Epithelial cell of esophagus (primary cell): ENCODE measurements at regions not wholly inside any gene's neighbourhood (a gene's known extent, or its start where the extent isn't known, plus 50 kb on each side); places are given as distances from the start of the nearest gene placed in this dataset.

Source experiments
- DNase-seq: peaks from one replicate; pipeline ENCODE4 v3.0.0; 2010; ENCODE audit warnings: low read depth
- H3K4me3 ChIP-seq: 2 replicates; pipeline ENCODE4 v1.5.1; 2011; ENCODE audit warnings: mild to moderate bottlenecking, low read length, control low read depth
- TF ChIP-seq, protein P1 (sequence below): IDR thresholded peaks from 2 replicates; pipeline ENCODE4 v1.5.1; 2011; ENCODE audit warnings: low read depth, mild to moderate bottlenecking, low read length, control low read depth, inconsistent platforms; ENCODE audit not compliant: insufficient read depth; ENCODE audit errors: missing control alignments

DNA sequence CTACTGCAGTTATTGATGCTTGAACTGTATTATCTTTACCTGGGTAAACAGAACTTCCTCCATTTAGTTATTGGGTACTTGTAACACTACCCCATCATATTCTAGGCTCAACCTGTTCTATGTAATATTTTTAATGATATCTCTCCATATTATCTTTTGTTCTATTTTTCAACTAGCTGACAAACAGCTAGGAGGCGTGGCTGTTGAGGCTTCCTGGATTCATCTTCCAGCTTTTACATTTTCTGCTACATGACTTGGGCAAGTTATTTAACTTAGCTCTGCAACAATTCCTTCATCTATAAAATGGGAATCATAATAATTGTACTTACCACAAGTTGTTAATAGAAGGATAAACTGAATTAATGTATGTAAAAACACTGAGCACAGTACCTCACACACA, 349.3 kb downstream of the PTTG2 start:
- DNase-seq: no peak
- TF ChIP-seq, protein P1, sequence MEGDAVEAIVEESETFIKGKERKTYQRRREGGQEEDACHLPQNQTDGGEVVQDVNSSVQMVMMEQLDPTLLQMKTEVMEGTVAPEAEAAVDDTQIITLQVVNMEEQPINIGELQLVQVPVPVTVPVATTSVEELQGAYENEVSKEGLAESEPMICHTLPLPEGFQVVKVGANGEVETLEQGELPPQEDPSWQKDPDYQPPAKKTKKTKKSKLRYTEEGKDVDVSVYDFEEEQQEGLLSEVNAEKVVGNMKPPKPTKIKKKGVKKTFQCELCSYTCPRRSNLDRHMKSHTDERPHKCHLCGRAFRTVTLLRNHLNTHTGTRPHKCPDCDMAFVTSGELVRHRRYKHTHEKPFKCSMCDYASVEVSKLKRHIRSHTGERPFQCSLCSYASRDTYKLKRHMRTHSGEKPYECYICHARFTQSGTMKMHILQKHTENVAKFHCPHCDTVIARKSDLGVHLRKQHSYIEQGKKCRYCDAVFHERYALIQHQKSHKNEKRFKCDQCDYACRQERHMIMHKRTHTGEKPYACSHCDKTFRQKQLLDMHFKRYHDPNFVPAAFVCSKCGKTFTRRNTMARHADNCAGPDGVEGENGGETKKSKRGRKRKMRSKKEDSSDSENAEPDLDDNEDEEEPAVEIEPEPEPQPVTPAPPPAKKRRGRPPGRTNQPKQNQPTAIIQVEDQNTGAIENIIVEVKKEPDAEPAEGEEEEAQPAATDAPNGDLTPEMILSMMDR: no peak
- H3K4me3 ChIP-seq: no peak overlapping the region

DNA sequence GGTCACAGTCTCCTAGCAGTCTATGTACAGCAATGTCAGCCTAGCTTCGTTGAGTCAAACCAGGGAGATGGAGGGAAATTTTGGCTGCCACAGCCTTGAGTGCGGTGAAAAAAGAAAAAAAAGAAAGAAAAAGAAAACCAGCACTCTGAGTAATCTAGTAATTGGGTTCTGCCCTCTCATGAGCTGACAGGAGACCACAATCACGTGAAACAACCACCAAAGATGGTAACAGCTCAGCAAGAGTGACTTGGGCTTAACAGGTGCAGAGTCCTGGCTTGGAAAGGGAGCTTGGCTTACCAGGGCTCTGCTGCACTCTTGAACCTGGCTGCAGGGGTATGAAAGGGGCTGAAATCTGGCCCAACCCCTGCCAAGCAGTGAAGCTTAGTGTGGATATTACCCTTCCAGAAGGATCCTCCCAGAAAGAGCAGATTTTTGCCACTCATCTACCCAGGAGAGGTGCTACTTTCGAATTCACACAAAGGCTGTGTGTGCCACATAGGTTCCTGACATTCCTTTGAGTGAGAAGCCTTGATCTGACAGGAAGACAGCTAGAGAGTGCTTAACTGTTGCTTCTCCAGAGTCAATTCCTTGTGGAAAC, 350.3 kb downstream of the PTTG2 start:
- no peak for DNase-seq
- no peak overlapping the region for H3K4me3 ChIP-seq
- TF ChIP-seq, protein P1: no peak

DNA sequence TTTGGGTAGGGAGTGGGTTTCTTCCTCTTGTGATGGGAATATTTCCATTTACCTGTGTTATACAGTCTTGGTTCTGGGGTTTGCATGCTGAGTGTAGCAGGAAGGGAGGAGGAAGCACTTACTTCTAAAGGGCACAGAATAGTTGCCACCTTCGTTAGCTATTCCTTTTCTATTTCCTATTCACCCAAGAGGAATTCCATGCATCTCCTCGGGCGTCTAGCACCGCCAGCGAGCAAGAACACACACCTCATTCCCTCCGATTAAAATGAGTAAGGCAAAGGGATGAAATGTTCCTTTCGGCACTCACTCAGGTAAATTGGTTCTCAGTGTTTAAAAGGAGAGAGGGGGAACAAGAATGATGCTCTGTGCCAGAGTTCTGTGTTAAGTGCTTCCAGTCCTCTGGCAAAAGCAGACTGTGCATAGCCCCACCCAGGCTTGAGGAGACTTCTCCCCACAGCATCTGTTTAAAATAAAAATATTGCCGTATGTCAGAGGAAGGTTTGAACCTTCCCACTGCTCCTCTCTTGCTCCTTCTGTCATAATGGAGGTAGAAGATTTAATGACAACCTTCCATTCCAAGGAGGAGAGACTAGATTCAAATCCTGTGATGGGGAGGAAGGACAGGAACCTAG, 351.4 kb downstream of the PTTG2 start:
- no peak overlapping the region for H3K4me3 ChIP-seq
- peak; percentile 68 for DNase-seq
- TF ChIP-seq, protein P1: no peak

DNA sequence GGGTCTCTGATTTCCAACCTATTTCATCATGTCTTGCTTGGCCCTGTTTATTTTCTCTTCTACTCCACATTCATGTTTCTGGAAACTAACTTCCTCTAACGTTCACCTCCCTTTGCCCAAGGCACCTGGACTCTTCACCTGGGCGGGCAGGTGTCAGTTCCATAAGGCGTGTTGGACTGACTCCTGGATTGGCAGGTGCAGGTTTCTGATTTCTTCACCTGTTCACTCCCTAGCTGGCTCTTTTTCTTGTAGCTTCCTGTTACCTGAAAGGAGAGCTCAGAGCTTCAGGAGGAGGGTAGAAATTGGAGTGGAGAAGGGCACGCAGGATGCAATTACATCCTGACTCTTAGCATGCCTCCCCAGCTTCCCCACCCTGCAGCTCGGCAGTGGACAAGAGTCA, 350.8 kb upstream of the KLF3 start:
- DNase-seq: peak; percentile 39
- TF ChIP-seq, protein P1: no peak
- no peak overlapping the region for H3K4me3 ChIP-seq

DNA sequence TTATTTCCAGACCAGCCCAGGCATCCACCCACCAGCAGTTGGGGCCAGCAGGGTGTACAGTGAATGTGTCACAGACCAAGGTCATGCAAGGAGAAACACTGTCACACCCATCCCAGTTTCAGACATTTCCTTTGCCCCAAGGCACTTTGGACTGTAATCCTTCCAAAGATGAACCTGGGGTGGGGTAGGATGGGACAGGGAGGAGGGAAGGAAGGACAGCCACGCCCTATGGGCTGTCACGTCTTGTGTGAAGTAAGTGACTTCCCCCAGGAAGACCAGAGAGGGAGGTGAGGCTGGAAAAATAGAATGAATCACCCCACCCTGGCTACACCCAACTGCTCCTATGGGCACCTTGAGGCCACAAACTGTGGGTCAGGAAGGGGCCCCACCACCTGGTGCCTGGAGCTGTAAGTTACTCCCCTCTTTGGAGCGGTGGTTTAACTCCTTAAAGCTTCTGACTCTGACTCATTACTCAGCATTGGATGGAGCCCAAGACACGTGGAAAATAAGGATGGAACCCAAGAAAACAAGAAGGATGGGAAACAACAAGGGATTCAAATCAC, 349.9 kb upstream of the KLF3 start:
- H3K4me3 ChIP-seq: no peak overlapping the region
- peak; percentile 83 for DNase-seq
- TF ChIP-seq, protein P1: no peak

DNA sequence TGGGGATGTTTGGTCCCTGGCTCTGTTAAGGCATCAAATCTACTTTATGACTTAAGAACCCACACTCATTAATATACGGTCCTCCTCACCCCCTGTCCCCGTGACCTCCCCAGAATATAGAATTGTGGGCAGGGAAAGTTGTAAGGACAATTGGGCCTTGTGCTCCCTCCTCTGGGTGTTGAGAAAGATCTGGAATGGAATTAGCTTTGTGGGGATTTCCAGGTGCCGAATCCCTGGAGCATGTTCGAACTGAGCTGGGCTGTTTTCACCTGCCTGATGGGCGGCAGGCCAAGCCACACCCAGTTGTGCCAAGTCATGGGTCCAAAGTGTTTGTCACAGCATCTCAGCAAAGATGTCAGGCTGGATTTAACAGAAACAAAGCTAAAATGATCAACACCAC, 349.3 kb upstream of the KLF3 start:
- DNase-seq: peak; percentile 96
- TF ChIP-seq, protein P1: peak; percentile 23
- H3K4me3 ChIP-seq: no peak overlapping the region
